ENCODE measurements at regions not wholly inside any gene's neighbourhood (a gene's known extent, or its start where the extent isn't known, plus 50 kb on each side); places are given as distances from the start of the nearest gene placed in this dataset.

DNA sequence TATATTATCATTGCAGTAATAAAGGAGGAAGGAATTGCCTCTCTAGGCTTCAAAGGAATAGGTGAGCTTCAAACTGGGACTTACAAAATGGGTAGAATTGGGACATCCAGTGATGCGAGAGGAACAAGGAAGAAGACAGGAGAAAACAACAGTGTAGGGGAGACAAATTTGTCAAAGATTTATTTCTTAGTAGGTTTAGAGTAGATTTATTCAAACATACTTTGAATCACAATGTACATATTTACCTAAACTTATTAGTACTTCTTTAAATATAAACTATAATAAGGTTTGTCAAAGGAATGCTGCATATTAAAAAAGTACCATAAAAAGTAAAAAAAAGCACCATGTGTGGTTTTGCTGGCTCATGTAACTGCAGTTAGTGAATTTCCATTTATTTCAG is 161.4 kb upstream of the CDH2 start:
- Mint-ChIP-seq H3K36me3 (ENCODE audit: low read depth) (no peaks in the 10 kb centered on the region), H3K27ac (no peak overlapping the region), H3K27me3 (ENCODE audit: low read depth) (no peaks in the 10 kb centered on the region), H3K4me3 (no peak overlapping the region), H3K4me1 (ENCODE audit: low read depth) (no peaks in the 10 kb centered on the region), H3K9me3 (peaks cover 7% of the 10 kb centered on the region)
- intact Hi-C loops (cut with micrococcal nuclease): no loop called here
- no peak for DNase-seq
- CTCF ChIA-PET: no interaction called here

GRCh38 chr18:28334516-28334915 is 157.6 kb upstream of the CDH2 start:
- DNase-seq: no peak
- Mint-ChIP-seq H3K4me1 (ENCODE audit: low read depth) (no peaks in the 10 kb centered on the region), H3K4me3 (no peak overlapping the region), H3K27ac (no peak overlapping the region), H3K9me3 (peaks cover 4% of the 10 kb centered on the region), H3K27me3 (ENCODE audit: low read depth) (no peaks in the 10 kb centered on the region), H3K36me3 (ENCODE audit: low read depth) (no peaks in the 10 kb centered on the region)
- intact Hi-C loops (cut with micrococcal nuclease): no loop called here
- CTCF ChIA-PET: no interaction called here

GRCh38 chr18:28332071-28332470 is 155.1 kb upstream of the CDH2 start:
- Mint-ChIP-seq H3K4me3 (no peak overlapping the region), H3K27me3 (ENCODE audit: low read depth) (no peaks in the 10 kb centered on the region), H3K27ac (no peak overlapping the region), H3K4me1 (ENCODE audit: low read depth) (no peaks in the 10 kb centered on the region), H3K9me3 (no peaks in the 10 kb centered on the region), H3K36me3 (ENCODE audit: low read depth) (no peaks in the 10 kb centered on the region)
- CTCF ChIA-PET: no interaction called here
- intact Hi-C loops (cut with micrococcal nuclease): no loop called here
- no peak for DNase-seq

DNA sequence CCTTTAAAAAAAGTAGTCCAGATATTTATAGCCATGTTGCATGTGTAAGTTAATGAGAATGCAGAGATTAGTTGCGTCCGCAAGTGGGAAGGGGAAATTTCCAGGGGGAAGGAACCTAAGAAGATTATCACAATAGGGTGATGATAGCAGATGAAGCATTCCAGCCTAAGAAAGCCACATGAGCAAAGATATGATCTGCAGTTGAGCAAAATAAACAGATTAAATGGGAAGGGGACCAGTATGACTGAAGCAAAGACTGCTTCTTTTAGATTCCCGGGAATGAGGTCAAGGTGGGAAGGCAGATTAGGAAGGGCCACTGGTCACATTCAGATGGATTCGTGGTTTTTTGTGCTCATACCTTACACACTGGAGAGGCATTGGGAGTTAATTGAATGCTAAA is 154.6 kb upstream of the CDH2 start:
- CTCF ChIA-PET: no interaction called here
- intact Hi-C loops (cut with micrococcal nuclease): no loop called here
- Mint-ChIP-seq H3K4me1 (ENCODE audit: low read depth) (no peaks in the 10 kb centered on the region), H3K27me3 (ENCODE audit: low read depth) (no peaks in the 10 kb centered on the region), H3K36me3 (ENCODE audit: low read depth) (no peaks in the 10 kb centered on the region), H3K4me3 (no peak overlapping the region), H3K9me3 (peaks cover 2% of the 10 kb centered on the region), H3K27ac (no peak overlapping the region)
- no peak for DNase-seq

DNA sequence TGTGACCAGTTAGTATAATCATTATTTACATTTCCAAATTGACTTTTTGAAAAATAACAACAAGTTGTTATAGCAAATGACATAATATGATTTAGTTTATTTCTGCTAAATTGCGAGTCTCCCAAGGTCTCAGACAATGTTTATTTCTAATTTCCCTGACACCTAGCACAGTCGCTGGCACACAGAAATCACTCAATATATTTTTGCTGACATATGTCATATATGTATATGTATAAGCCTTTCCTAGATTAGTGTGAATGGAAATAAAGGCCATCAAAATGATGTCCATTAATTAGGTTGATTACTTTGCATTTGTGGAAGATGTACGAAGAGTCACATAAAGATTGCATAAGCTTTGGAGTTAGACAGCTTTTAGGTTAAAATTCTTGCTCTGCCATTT is 136.7 kb upstream of the CDH2 start:
- Mint-ChIP-seq H3K27me3 (ENCODE audit: low read depth) (no peaks in the 10 kb centered on the region), H3K9me3 (peaks cover 25% of the 10 kb centered on the region), H3K36me3 (ENCODE audit: low read depth) (no peaks in the 10 kb centered on the region), H3K4me1 (ENCODE audit: low read depth) (no peaks in the 10 kb centered on the region), H3K4me3 (no peak overlapping the region), H3K27ac (no peak overlapping the region)
- CTCF ChIA-PET: no interaction called here
- DNase-seq: no peak
- intact Hi-C loops (cut with micrococcal nuclease): no loop called here

- CTCF ChIA-PET: no interaction called here
- Mint-ChIP-seq H3K36me3 (ENCODE audit: low read depth) (no peaks in the 10 kb centered on the region), H3K27ac (no peak overlapping the region), H3K9me3 (peaks cover 4% of the 10 kb centered on the region), H3K27me3 (ENCODE audit: low read depth) (no peaks in the 10 kb centered on the region), H3K4me1 (ENCODE audit: low read depth) (no peaks in the 10 kb centered on the region), H3K4me3 (no peak overlapping the region)
- intact Hi-C loops (cut with micrococcal nuclease): no loop called here
- no peak for DNase-seq
These were observed 111.9 kb upstream of the CDH2 start for GRCh38 chr18:28288784-28289183.

GRCh38 chr18:28287146-28287545 is 110.2 kb upstream of the CDH2 start:
- no peaks in the 10 kb centered on the region for H3K27me3 Mint-ChIP-seq (ENCODE audit: low read depth)
- CTCF ChIA-PET: no interaction called here
- H3K4me3 Mint-ChIP-seq: no peak overlapping the region
- H3K36me3 Mint-ChIP-seq (ENCODE audit: low read depth): no peaks in the 10 kb centered on the region
- peaks cover 3% of the 10 kb centered on the region for H3K9me3 Mint-ChIP-seq
- H3K27ac Mint-ChIP-seq: no peak overlapping the region
- no peaks in the 10 kb centered on the region for H3K4me1 Mint-ChIP-seq (ENCODE audit: low read depth)
- no peak for DNase-seq
- intact Hi-C loops (cut with micrococcal nuclease): no loop called here

GRCh38 chr18:28284132-28284531 is 107.2 kb upstream of the CDH2 start:
- Mint-ChIP-seq H3K4me3 (no peak overlapping the region), H3K27me3 (ENCODE audit: low read depth) (no peaks in the 10 kb centered on the region), H3K9me3 (peaks cover 3% of the 10 kb centered on the region), H3K4me1 (ENCODE audit: low read depth) (no peaks in the 10 kb centered on the region), H3K27ac (no peak overlapping the region), H3K36me3 (ENCODE audit: low read depth) (no peaks in the 10 kb centered on the region)
- no peak for DNase-seq
- intact Hi-C loops (cut with micrococcal nuclease): no loop called here
- CTCF ChIA-PET: no interaction called here

- intact Hi-C loops (cut with micrococcal nuclease): no loop called here
- Mint-ChIP-seq H3K27ac (no peak overlapping the region), H3K4me1 (ENCODE audit: low read depth) (no peaks in the 10 kb centered on the region), H3K4me3 (no peak overlapping the region), H3K27me3 (ENCODE audit: low read depth) (no peaks in the 10 kb centered on the region), H3K36me3 (ENCODE audit: low read depth) (no peaks in the 10 kb centered on the region), H3K9me3 (peaks cover 8% of the 10 kb centered on the region)
- DNase-seq: no peak
- CTCF ChIA-PET: no interaction called here
These were observed 104.5 kb upstream of the CDH2 start for GRCh38 chr18:28281400-28281799.

DNA sequence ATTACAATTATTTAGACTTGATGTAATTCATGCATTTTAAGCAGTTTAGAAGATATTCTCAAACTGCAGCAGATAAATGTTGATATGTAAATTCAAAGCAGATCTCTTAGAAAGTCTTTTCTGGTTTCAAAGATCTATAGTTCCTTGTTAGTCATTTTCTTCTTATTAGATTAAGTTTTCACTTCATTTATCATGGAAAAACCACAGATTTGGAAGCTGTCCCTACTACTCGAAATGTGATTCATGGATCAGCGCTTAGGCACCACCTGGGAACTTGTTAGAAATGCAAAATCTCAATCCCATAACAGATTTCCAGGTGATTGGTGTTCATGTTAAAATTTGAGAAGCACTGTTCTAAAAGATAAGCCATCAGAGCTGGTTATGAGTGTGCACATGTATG is 92.8 kb upstream of the CDH2 start:
- intact Hi-C loops (cut with micrococcal nuclease): no loop called here
- H3K4me1 Mint-ChIP-seq (ENCODE audit: low read depth): no peaks in the 10 kb centered on the region
- no peak overlapping the region for H3K27ac Mint-ChIP-seq

DNA sequence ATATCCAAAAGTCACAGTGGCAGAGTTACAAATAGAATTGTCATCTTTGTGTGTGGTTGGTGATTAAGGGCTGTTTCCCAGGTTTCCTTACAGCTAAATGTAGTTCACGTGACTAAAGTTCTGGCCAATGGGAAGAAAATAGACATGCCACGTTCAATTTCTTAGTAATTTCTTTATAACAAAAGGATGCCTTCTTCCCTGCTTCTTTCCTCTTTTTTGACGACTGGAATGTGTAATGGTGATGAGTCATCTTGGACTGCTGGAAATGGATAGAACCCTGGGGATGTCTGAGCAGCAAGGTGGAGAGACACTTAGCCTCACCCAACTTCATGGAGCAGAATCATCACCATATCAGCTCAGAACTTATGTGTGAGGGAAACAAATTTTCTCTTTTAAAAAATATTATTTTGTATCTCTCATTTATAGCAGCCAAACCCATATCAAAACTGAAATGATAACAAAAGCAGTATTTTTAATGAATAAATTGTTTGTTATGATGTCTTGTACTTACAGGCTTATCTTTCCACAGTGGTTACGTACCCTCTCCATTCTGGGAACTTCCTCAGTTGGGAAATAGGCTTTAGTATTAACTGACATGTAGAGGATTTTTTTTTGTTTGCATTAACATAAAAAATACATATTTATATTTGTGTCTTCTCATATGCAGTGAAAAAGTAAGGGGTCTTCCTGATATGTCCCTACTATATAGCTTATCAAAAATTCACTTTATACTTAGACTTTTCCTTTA is 91.1 kb upstream of the CDH2 start:
- H3K27me3 Mint-ChIP-seq (ENCODE audit: low read depth): no peaks in the 10 kb centered on the region
- no peak overlapping the region for H3K4me3 Mint-ChIP-seq
- no peak overlapping the region for H3K27ac Mint-ChIP-seq
- CTCF ChIA-PET: no interaction called here
- peaks cover 1% of the 10 kb centered on the region for H3K9me3 Mint-ChIP-seq
- intact Hi-C loops (cut with micrococcal nuclease): no loop called here
- DNase-seq: no peak
- no peaks in the 10 kb centered on the region for H3K4me1 Mint-ChIP-seq (ENCODE audit: low read depth)
- H3K36me3 Mint-ChIP-seq (ENCODE audit: low read depth): no peaks in the 10 kb centered on the region

More for the DNA sequence above, 92.8 kb upstream of the CDH2 start:
- H3K9me3 Mint-ChIP-seq: peaks cover 3% of the 10 kb centered on the region
- DNase-seq: no peak
- no peak overlapping the region for H3K4me3 Mint-ChIP-seq
- CTCF ChIA-PET: no interaction called here
- no peaks in the 10 kb centered on the region for H3K27me3 Mint-ChIP-seq (ENCODE audit: low read depth)
- H3K36me3 Mint-ChIP-seq (ENCODE audit: low read depth): no peaks in the 10 kb centered on the region

DNA sequence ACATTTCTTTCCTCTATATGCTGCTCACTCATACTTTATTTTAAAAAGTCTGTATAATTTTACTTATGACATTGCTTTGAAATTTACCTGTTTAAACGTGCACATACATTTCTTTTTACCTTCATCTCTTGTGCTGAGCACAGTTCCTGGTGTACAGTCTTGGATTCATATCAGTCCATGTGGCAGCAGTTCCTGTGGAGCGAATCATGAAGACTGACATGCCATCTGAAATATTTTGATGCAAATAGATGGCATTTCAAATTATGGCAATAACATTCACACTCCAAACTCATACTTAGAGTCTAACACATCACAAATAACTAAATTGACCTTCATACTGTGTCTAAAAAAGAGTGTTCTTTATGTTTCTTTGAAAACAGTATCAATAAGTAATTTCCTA is 90.3 kb upstream of the CDH2 start:
- Mint-ChIP-seq H3K36me3 (ENCODE audit: low read depth) (no peaks in the 10 kb centered on the region), H3K27ac (no peak overlapping the region), H3K9me3 (peaks cover 1% of the 10 kb centered on the region), H3K4me3 (no peak overlapping the region), H3K27me3 (ENCODE audit: low read depth) (no peaks in the 10 kb centered on the region), H3K4me1 (ENCODE audit: low read depth) (no peaks in the 10 kb centered on the region)
- intact Hi-C loops (cut with micrococcal nuclease): no loop called here
- no peak for DNase-seq
- CTCF ChIA-PET: no interaction called here

DNA sequence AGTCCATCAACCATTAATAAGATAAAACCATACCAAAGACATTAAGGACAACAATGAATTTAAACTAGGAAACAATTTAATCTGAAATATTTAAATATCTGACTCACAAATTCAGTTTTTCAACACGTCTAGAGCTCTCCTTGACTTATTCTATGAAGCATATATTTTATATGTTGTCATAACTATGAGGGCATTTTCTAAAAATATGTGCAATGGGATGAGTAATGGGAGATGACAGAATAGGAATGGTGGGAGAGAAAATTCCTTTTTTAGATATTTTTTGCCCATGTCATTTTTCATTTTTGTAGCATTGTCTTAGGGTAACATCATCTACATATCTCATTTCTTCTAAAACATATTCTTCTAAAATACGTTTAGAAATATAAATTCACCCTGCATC is 79.2 kb upstream of the CDH2 start:
- H3K36me3 Mint-ChIP-seq (ENCODE audit: low read depth): no peaks in the 10 kb centered on the region
- no peak for DNase-seq
- no peak overlapping the region for H3K4me3 Mint-ChIP-seq
- intact Hi-C loops (cut with micrococcal nuclease): no loop called here
- no peaks in the 10 kb centered on the region for H3K27me3 Mint-ChIP-seq (ENCODE audit: low read depth)
- H3K9me3 Mint-ChIP-seq: peaks cover 5% of the 10 kb centered on the region
- H3K4me1 Mint-ChIP-seq (ENCODE audit: low read depth): no peaks in the 10 kb centered on the region
- CTCF ChIA-PET: no interaction called here
- H3K27ac Mint-ChIP-seq: no peak overlapping the region

GRCh38 chr18:28248653-28249052 is 71.7 kb upstream of the CDH2 start:
- Mint-ChIP-seq H3K27me3 (ENCODE audit: low read depth) (no peaks in the 10 kb centered on the region), H3K27ac (no peak overlapping the region), H3K9me3 (peaks cover 9% of the 10 kb centered on the region), H3K36me3 (ENCODE audit: low read depth) (no peaks in the 10 kb centered on the region), H3K4me3 (no peak overlapping the region), H3K4me1 (ENCODE audit: low read depth) (no peaks in the 10 kb centered on the region)
- DNase-seq: no peak
- CTCF ChIA-PET: no interaction called here
- intact Hi-C loops (cut with micrococcal nuclease): no loop called here

Measured in activated naive CD4-positive, alpha-beta T cell treated with anti-CD3 and anti-CD28 coated beads for 36 hours (primary cell).